ENCODE measurements at regions not wholly inside any gene's neighbourhood (a gene's known extent, or its start where the extent isn't known, plus 50 kb on each side); places are given as distances from the start of the nearest gene placed in this dataset.

- TF ChIP-seq CTCF (tag by site-specific recombination; IDR thresholded peaks at IDR 0.05), result no peak
- TF ChIP-seq ZBTB11 (tag by site-specific recombination; conservative IDR thresholded peaks at IDR 0.05; ENCODE audit: low read depth), result no peak
- TF ChIP-seq, protein P1, sequence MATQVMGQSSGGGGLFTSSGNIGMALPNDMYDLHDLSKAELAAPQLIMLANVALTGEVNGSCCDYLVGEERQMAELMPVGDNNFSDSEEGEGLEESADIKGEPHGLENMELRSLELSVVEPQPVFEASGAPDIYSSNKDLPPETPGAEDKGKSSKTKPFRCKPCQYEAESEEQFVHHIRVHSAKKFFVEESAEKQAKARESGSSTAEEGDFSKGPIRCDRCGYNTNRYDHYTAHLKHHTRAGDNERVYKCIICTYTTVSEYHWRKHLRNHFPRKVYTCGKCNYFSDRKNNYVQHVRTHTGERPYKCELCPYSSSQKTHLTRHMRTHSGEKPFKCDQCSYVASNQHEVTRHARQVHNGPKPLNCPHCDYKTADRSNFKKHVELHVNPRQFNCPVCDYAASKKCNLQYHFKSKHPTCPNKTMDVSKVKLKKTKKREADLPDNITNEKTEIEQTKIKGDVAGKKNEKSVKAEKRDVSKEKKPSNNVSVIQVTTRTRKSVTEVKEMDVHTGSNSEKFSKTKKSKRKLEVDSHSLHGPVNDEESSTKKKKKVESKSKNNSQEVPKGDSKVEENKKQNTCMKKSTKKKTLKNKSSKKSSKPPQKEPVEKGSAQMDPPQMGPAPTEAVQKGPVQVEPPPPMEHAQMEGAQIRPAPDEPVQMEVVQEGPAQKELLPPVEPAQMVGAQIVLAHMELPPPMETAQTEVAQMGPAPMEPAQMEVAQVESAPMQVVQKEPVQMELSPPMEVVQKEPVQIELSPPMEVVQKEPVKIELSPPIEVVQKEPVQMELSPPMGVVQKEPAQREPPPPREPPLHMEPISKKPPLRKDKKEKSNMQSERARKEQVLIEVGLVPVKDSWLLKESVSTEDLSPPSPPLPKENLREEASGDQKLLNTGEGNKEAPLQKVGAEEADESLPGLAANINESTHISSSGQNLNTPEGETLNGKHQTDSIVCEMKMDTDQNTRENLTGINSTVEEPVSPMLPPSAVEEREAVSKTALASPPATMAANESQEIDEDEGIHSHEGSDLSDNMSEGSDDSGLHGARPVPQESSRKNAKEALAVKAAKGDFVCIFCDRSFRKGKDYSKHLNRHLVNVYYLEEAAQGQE (tag by site-specific recombination; IDR thresholded peaks at IDR 0.05), result no peak
- no peak for TF ChIP-seq OSR2 (tag by site-specific recombination; IDR thresholded peaks at IDR 0.05)
- TF ChIP-seq, protein P2, sequence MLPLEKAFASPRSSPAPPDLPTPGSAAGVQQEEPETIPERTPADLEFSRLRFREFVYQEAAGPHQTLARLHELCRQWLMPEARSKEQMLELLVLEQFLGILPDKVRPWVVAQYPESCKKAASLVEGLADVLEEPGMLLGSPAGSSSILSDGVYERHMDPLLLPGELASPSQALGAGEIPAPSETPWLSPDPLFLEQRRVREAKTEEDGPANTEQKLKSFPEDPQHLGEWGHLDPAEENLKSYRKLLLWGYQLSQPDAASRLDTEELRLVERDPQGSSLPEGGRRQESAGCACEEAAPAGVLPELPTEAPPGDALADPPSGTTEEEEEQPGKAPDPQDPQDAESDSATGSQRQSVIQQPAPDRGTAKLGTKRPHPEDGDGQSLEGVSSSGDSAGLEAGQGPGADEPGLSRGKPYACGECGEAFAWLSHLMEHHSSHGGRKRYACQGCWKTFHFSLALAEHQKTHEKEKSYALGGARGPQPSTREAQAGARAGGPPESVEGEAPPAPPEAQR (tag by site-specific recombination; IDR thresholded peaks at IDR 0.05), result no peak
- no peak for TF ChIP-seq REPIN1 (tag by site-specific recombination; IDR thresholded peaks at IDR 0.05; ENCODE audit: low read depth)
- no peak for TF ChIP-seq ZNF449 (tag by site-specific recombination; IDR thresholded peaks at IDR 0.05)
- TF ChIP-seq, protein P3, sequence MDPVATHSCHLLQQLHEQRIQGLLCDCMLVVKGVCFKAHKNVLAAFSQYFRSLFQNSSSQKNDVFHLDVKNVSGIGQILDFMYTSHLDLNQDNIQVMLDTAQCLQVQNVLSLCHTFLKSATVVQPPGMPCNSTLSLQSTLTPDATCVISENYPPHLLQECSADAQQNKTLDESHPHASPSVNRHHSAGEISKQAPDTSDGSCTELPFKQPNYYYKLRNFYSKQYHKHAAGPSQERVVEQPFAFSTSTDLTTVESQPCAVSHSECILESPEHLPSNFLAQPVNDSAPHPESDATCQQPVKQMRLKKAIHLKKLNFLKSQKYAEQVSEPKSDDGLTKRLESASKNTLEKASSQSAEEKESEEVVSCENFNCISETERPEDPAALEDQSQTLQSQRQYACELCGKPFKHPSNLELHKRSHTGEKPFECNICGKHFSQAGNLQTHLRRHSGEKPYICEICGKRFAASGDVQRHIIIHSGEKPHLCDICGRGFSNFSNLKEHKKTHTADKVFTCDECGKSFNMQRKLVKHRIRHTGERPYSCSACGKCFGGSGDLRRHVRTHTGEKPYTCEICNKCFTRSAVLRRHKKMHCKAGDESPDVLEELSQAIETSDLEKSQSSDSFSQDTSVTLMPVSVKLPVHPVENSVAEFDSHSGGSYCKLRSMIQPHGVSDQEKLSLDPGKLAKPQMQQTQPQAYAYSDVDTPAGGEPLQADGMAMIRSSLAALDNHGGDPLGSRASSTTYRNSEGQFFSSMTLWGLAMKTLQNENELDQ (tag by site-specific recombination; IDR thresholded peaks at IDR 0.05; ENCODE audit: low read depth), result no peak
- TF ChIP-seq TSHZ1 (tag by site-specific recombination; IDR thresholded peaks at IDR 0.05; ENCODE audit: borderline replicate concordance), result no peak
- no peak for TF ChIP-seq ZNF132 (tag by site-specific recombination; IDR thresholded peaks at IDR 0.05; ENCODE audit: borderline replicate concordance)
Observed at GRCh38 chr4:151901631-151902030, 140.8 kb upstream of the GATB start.
